Body of pancreas (tissue), 4 donors: ENCODE measurements at regions not wholly inside any gene's neighbourhood (a gene's known extent, or its start where the extent isn't known, plus 50 kb on each side); places are given as distances from the start of the nearest gene placed in this dataset.
"Not testable (repeated sequence)": the region's sequence is repeated elsewhere in the genome, so short reads cannot be mapped to it uniquely, and the experiment has no call there.

Experiments used
- ATAC-seq: fragments of 150-250 bp; one replicate; pipeline ENCODE4 v1.9.1; 2016
- DNase-seq, 4 donors: peaks; one replicate each; pipeline ENCODE4 v3.0.0-alpha.2; 2019
- H3K27ac ChIP-seq, 4 donors: fragments of 200-600 bp; sonication (generic); 1 replicate in 3 of 4; 2 replicates in 1 of 4; pipeline versions ENCODE4 v1.5.1 to v1.6.1; 2016 to 2019; ENCODE audit warnings: mild to moderate bottlenecking in 1 of 4, mixed read lengths in 1 of 4, moderate library complexity in 1 of 4
- H3K27me3 ChIP-seq, 2 donors: fragments of 200-600 bp; sonication (generic); one replicate each; pipeline ENCODE4 v1.6.0; 2016; ENCODE audit warnings: mild to moderate bottlenecking in 1 of 2
- H3K36me3 ChIP-seq, 2 donors: fragments of 200-600 bp; sonication (generic); replicated peaks in 1 of 2; 2 replicates each; pipeline ENCODE4 v1.5.1; 2016; ENCODE audit warnings: low read depth in 2 of 2; ENCODE audit not compliant: insufficient read depth in 1 of 2
- H3K4me1 ChIP-seq: fragments of 200-600 bp; sonication (generic); one replicate; pipeline ENCODE4 v1.6.0; 2016
- H3K4me3 ChIP-seq, 2 donors: fragments of 200-600 bp; sonication (generic); 1 replicate in 1 of 2; 2 replicates in 1 of 2; pipeline ENCODE4 v1.5.1; 2016 to 2019
- H3K9me3 ChIP-seq, 3 donors: fragments of 200-600 bp; sonication (generic); 1 replicate in 2 of 3; 2 replicates in 1 of 3; pipeline ENCODE4 v1.5.1; 2016
- CTCF ChIP-seq, 7 experiments: fragments of 450-650 bp in 4 of 7; fragments of 200-600 bp in 3 of 7; sonication (generic) in 3 of 7; IDR thresholded peaks; one replicate each; pipeline ENCODE4 v1.5.1; 2016 to 2019; ENCODE audit warnings: antibody characterized with exemption in 7 of 7
- POLR2A ChIP-seq, 3 donors: fragments of 450-650 bp; IDR thresholded peaks; one replicate each; pipeline ENCODE4 v1.6.1; 2016; ENCODE audit warnings: antibody characterized with exemption in 3 of 3, mild to moderate bottlenecking in 2 of 3
- WGBS, 2 donors: methylation state at CpG; one replicate each; pipeline ENCODE4 v1.1.5; 2017; 5-methylcytosine and 5-hydroxymethylcytosine counted together
- intact Hi-C: fragments of 100-400 bp; cut with DNase I; formaldehyde crosslinking; loops from one replicate; pipeline ENCODE4 v1.15.1; 2023

- intact Hi-C loops: no loop called here
- H3K27me3 ChIP-seq: peaks cover 0 to 9% of the 10 kb centered on the region in 2 donors
- H3K4me1 ChIP-seq: no peaks in the 10 kb centered on the region
- WGBS, 2 donors: 41 to 70% methylated on average over 3 to 6 of the region's 6 CpGs
- no peak overlapping the region for H3K4me3 ChIP-seq
- DNase-seq: no peak
- no peaks in the 10 kb centered on the region for H3K9me3 ChIP-seq
- no peak for ATAC-seq
- no peak overlapping the region for H3K27ac ChIP-seq
- H3K36me3 ChIP-seq: no peaks in the 10 kb centered on the region
- TF ChIP-seq POLR2A (IDR thresholded peaks at IDR 0.05) (no peak), CTCF (IDR thresholded peaks at IDR 0.05) (no peak)
These were observed 292.8 kb downstream of the LNPK start for GRCh38 chr2:175709248-175709647.

- no peak for ATAC-seq
- no peak overlapping the region for H3K27ac ChIP-seq
- TF ChIP-seq POLR2A (IDR thresholded peaks at IDR 0.05): no peak
- no peak for TF ChIP-seq CTCF (IDR thresholded peaks at IDR 0.05)
- no peaks in the 10 kb centered on the region for H3K36me3 ChIP-seq
- peaks cover 0 to 9% of the 10 kb centered on the region in 2 donors for H3K27me3 ChIP-seq
- no peaks in the 10 kb centered on the region for H3K4me1 ChIP-seq
- no peak for DNase-seq
- no peak overlapping the region for H3K4me3 ChIP-seq
- no peaks in the 10 kb centered on the region for H3K9me3 ChIP-seq
- 69 to 79% methylated on average over 8 of the region's 8 CpGs for WGBS, 2 donors
- intact Hi-C loops: no loop called here
These were observed 294.7 kb downstream of the LNPK start for GRCh38 chr2:175707322-175707721.

GRCh38 chr2:175704568-175704967 lies 297.5 kb downstream of the LNPK start:
- ATAC-seq, DNase-seq, H3K4me3 ChIP-seq, H3K36me3 ChIP-seq, H3K27ac ChIP-seq, intact Hi-C loops, H3K4me1 ChIP-seq, H3K9me3 ChIP-seq, H3K27me3 ChIP-seq: not testable (repeated sequence)
- 85 to 96% methylated on average over 11 to 21 of the region's 22 CpGs for WGBS, 2 donors

- Histone ChIP-seq H3K4me3 (no peak overlapping the region), H3K27ac (no peak overlapping the region), H3K9me3 (no peaks in the 10 kb centered on the region), H3K27me3 (no peaks in the 10 kb centered on the region), H3K4me1 (no peaks in the 10 kb centered on the region), H3K36me3 (no peaks in the 10 kb centered on the region)
- 79 to 94% methylated on average over 1 of the region's 1 CpG for WGBS, 2 donors
- ATAC-seq (no peak), DNase-seq (no peak)
- intact Hi-C loops: no loop called here
- TF ChIP-seq POLR2A (IDR thresholded peaks at IDR 0.05) (no peak), CTCF (IDR thresholded peaks at IDR 0.05) (no peak)
These were observed 304.0 kb downstream of the LNPK start for GRCh38 chr2:175698061-175698460.

- DNase-seq (peak; percentile 34 to 63 (median 36)), ATAC-seq (no peak)
- 15 to 19% methylated on average over 4 of the region's 4 CpGs for WGBS, 2 donors
- Histone ChIP-seq H3K4me3 (no peak overlapping the region), H3K4me1 (no peaks in the 10 kb centered on the region), H3K9me3 (no peaks in the 10 kb centered on the region), H3K36me3 (no peaks in the 10 kb centered on the region), H3K27ac (no peak overlapping the region), H3K27me3 (no peaks in the 10 kb centered on the region)
- peak in 6 of 7 experiments; percentile 50 to 83 (median 71) for TF ChIP-seq CTCF (IDR thresholded peaks at IDR 0.05)
- no peak for TF ChIP-seq POLR2A (IDR thresholded peaks at IDR 0.05)
- intact Hi-C loops: no loop called here
These were observed 311.8 kb downstream of the LNPK start for GRCh38 chr2:175690113-175690837.
